Stomach smooth muscle (tissue), 2 donors: ENCODE measurements at regions not wholly inside any gene's neighbourhood (a gene's known extent, or its start where the extent isn't known, plus 50 kb on each side); places are given as distances from the start of the nearest gene placed in this dataset.

Experiments
- H3K27ac ChIP-seq: one replicate; pipeline ENCODE4 v1.7.0; 2013; ENCODE audit warnings: mild to moderate bottlenecking, low read length, inconsistent platforms
- H3K27me3 ChIP-seq, 2 donors: one replicate each; pipeline ENCODE4 v1.7.0; 2013; ENCODE audit warnings: low read length in 2 of 2; ENCODE audit not compliant: insufficient read depth in 2 of 2, control insufficient read depth in 1 of 2
- H3K36me3 ChIP-seq, 2 donors: one replicate each; pipeline ENCODE4 v1.7.0; 2013; ENCODE audit warnings: low read length in 2 of 2; ENCODE audit not compliant: control insufficient read depth in 2 of 2, insufficient read depth in 2 of 2
- H3K4me1 ChIP-seq: one replicate; pipeline ENCODE4 v1.7.0; 2013; ENCODE audit warnings: low read length; ENCODE audit not compliant: control insufficient read depth, insufficient read depth
- H3K4me3 ChIP-seq, 2 donors: one replicate each; pipeline ENCODE4 v1.7.0; 2013; ENCODE audit warnings: low read length in 2 of 2
- H3K9ac ChIP-seq, 2 donors: one replicate each; pipeline ENCODE4 v1.7.0; 2013; ENCODE audit warnings: low read length in 2 of 2, mild to moderate bottlenecking in 1 of 2
- H3K9me3 ChIP-seq, 2 donors: one replicate each; pipeline ENCODE4 v1.7.0; 2013; ENCODE audit warnings: low read length in 2 of 2; ENCODE audit not compliant: control insufficient read depth in 2 of 2
- donor health status: healthy.
- donor health status: Pancreatic carcinoma.

DNA sequence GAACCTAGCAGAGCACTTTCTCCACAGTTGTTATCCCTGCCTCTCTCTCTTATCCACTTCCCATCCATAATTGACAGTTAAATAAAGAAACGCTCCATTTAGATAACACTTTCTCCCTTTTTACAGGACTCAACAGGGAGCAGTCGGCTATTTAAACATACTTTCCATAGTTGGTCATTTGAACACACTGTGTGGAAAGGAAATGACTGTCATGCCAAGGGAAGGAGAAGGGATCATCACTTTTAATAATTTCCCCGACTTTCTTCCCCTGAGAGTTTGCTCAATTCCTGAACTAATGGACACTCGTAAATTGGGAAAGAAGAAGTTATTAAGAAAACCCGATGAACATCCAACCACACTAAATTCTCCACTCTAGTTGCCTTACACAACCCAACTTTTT lies 400.8 kb upstream of the PTGER4 start:
- H3K4me3 ChIP-seq = no peak overlapping the region
- no peaks in the 10 kb centered on the region for H3K27me3 ChIP-seq
- no peaks in the 10 kb centered on the region for H3K36me3 ChIP-seq
- no peak overlapping the region for H3K9ac ChIP-seq
- H3K27ac ChIP-seq = no peak overlapping the region
- no peaks in the 10 kb centered on the region for H3K9me3 ChIP-seq
- no peaks in the 10 kb centered on the region for H3K4me1 ChIP-seq

DNA sequence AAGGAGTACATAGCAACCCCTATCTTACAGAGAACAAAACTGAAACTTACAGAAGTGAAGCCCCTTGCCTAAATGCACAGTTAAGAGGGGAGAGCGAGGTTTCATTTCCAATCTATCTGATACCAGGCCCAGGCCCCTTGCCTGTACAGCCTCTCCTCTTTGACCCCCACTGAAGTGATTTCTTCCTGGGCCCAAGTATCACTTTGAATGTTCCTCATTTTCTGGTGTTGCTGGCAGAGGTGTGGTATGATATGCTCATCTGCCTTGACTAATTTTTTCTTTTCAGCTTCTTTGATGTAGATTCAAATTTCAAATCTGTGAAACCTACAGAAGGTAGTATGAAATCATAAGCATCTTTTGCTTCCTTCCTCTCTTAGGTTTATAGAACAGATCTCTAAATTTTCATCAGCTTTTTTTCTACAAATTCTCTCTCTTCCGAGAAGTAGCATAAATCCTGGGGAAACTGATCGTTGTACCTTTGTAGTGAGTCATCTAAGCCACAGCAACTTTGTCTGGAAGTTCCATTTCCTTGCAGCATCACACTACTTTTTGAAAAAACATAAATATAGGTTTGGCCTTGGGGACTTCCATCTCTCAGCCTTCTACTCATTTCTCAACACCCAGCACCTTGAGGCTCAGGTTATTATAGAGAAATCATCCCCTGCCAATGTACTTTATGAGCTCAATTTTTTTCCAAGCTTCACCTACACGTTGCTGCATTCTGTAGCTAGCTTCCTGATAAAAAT lies 402.4 kb upstream of the PTGER4 start:
- Histone ChIP-seq H3K9ac (no peak overlapping the region), H3K27ac (no peak overlapping the region), H3K4me1 (no peaks in the 10 kb centered on the region), H3K27me3 (no peaks in the 10 kb centered on the region), H3K9me3 (no peaks in the 10 kb centered on the region), H3K4me3 (no peak overlapping the region), H3K36me3 (no peaks in the 10 kb centered on the region)

DNA sequence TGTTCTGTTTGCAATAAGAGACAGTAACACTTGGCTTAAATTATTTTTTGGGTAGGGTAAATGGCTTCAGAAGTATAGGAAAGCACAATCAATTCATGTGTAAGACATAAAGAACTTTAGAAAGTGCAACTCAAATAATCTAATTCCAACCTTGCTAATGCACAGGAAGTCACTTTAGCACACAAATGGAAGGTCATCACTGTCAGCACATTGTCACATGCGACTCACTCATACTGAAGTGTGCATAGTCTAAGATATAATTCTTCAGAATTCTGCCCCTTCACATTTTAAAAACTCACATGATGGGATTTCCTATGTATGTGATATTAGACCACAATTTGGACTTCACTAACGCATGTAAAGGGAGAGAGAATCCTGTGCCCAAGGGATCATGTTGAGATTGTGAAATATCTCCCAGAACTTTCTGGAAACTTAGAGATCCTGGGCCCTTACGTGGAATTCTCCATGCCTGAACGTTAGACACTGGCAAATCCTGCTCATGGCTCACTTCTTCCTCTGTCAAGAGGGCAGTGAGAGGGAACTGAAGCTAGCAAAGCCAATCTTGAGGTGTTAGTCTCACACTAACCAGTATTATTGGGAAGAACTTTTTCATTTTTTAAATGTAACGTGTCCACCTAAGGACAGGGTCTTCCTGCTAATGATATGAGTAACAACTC lies 403.2 kb upstream of the PTGER4 start:
- Histone ChIP-seq H3K27me3 (no peaks in the 10 kb centered on the region), H3K27ac (no peak overlapping the region), H3K4me3 (no peak overlapping the region), H3K36me3 (no peaks in the 10 kb centered on the region), H3K9me3 (no peaks in the 10 kb centered on the region), H3K9ac (no peak overlapping the region), H3K4me1 (no peaks in the 10 kb centered on the region)

DNA sequence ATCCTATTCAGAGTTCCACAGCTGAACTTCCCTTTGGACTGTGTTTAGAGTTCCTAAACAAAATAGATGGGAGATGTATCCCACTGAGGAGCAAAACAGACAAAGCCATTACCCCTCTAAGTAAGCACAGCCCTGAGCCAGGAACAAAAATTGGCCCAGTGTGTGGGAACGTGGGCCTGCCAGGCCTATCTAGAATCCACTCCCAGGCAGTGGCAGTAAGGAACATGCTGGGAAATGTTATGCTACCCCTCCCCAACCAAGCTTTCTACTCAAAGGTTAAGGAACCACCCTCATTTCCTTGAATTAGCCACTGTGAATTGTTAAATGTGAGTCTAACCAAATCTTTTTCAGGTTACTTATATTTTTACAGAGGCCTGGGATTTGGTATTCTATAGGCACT lies 405.1 kb upstream of the PTGER4 start:
- Histone ChIP-seq H3K27me3 (no peaks in the 10 kb centered on the region), H3K4me3 (no peak overlapping the region), H3K4me1 (no peaks in the 10 kb centered on the region), H3K27ac (no peak overlapping the region), H3K9me3 (no peaks in the 10 kb centered on the region), H3K36me3 (no peaks in the 10 kb centered on the region), H3K9ac (no peak overlapping the region)

DNA sequence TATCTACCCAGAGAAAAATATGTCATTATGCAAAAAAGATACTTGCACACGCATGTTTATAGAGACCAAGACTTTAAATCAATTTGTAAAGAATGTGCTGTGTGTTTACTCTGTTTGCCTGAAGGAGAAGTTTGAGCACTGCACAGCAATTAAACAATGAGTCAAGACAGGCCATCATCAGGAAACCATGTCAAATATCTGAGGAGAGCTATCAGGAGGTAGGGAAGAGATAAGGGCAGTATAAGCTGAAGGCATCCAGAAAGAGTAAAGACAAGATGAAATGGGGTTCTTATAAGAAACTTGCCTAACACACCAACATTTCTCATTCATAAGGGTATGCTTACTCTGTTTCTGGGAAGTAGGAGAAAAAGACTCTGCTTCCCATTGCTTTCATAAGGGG lies 405.8 kb upstream of the PTGER4 start:
- no peak overlapping the region for H3K9ac ChIP-seq
- no peak overlapping the region for H3K27ac ChIP-seq
- H3K4me1 ChIP-seq = no peaks in the 10 kb centered on the region
- H3K36me3 ChIP-seq = no peaks in the 10 kb centered on the region
- no peaks in the 10 kb centered on the region for H3K27me3 ChIP-seq
- H3K9me3 ChIP-seq = no peaks in the 10 kb centered on the region
- H3K4me3 ChIP-seq = no peak overlapping the region

DNA sequence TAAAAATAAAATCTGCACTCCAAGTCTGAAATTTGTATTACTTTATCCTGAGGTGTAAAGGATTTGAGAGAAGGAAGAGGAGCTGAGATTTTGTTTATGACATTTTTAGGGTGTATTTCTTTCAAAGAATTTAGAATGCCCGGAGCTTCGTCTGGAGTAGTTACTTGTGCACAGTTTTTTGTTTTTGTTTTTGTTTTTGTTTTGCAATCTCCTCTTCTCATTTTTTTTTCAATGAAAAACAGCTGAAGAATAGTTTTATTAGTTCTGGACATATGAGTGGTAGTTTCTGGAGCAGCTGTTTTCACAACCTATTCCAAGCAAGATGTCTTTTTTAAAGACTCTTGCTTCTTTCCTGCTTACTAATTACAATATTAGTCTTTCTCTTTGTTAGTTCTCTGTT lies 408.2 kb upstream of the PTGER4 start:
- H3K4me3 ChIP-seq = no peak overlapping the region
- H3K27ac ChIP-seq = no peak overlapping the region
- no peak overlapping the region for H3K9ac ChIP-seq
- H3K36me3 ChIP-seq = no peaks in the 10 kb centered on the region
- H3K27me3 ChIP-seq = no peaks in the 10 kb centered on the region
- no peaks in the 10 kb centered on the region for H3K4me1 ChIP-seq
- H3K9me3 ChIP-seq = no peaks in the 10 kb centered on the region

DNA sequence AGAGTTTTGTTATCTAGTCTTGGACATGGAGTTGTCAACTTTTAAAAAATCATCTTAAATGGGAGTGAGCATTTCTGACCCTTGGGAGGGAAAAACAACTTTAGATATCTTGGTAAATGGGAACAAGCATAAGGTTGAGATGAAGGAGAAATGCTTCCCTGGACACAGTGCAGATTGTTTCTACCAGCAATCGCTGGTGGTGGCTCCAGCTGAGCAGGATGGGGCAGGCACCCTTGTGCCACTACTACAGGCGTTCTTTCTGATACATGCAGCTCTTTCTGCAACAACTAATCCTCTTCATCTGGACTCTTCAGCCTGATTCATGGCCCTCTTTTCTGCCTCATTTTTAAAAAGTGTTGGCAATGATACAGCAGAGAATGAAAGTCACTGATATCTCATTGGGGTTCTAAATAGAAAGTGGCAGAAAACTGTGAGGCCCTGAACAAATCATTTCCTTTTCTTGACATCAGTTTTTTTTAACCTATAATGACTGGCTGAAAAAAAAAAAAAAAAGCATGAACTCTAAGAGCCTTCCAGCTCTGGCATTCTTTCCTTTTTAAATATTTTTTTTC lies 409.4 kb upstream of the PTGER4 start:
- H3K27ac ChIP-seq = no peak overlapping the region
- no peaks in the 10 kb centered on the region for H3K27me3 ChIP-seq
- H3K9me3 ChIP-seq = no peaks in the 10 kb centered on the region
- no peaks in the 10 kb centered on the region for H3K36me3 ChIP-seq
- H3K4me1 ChIP-seq = no peaks in the 10 kb centered on the region
- no peak overlapping the region for H3K9ac ChIP-seq
- no peak overlapping the region for H3K4me3 ChIP-seq

DNA sequence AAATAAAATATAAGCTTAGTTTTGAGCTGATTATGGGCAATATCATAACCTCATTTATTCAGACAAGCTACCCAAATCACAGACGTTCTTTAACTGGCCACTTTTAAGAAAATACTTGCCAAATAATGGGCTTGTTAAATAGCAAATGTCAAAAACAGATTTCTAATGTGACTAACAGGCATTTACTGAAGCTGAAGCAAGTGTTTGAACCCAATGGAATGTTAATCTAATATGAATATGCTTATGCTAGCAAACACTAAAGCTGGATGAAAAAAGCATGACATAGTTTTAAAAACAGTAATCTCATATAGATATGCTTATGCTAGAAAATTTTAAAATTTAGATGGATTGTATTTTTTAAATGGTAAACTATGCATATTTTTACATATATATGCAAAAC lies 411.6 kb upstream of the PTGER4 start:
- H3K4me3 ChIP-seq = no peak overlapping the region
- no peaks in the 10 kb centered on the region for H3K4me1 ChIP-seq
- H3K27me3 ChIP-seq = no peaks in the 10 kb centered on the region
- H3K27ac ChIP-seq = no peak overlapping the region
- no peaks in the 10 kb centered on the region for H3K36me3 ChIP-seq
- no peaks in the 10 kb centered on the region for H3K9me3 ChIP-seq
- no peak overlapping the region for H3K9ac ChIP-seq

DNA sequence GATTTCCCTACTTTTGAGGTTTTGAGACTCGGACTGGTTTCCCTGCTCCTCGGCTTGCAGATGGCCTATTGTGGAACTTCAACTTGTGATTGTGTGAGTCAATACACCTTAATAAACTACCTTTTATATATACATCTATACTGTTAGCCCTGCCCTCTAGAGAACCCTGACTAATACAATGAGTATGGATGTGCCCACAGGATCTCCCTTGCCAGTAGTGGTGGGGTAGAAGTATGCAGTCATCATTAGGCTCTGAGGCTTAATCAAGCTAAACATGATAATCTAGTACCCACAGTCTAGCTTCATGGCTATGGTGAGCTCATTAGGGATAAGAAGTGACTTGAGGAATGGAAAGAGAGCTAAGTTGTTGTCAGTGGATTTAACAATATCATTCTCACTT lies 412.8 kb upstream of the PTGER4 start:
- H3K9ac ChIP-seq = no peak overlapping the region
- H3K27me3 ChIP-seq = no peaks in the 10 kb centered on the region
- no peaks in the 10 kb centered on the region for H3K4me1 ChIP-seq
- H3K4me3 ChIP-seq = no peak overlapping the region
- H3K36me3 ChIP-seq = no peaks in the 10 kb centered on the region
- H3K27ac ChIP-seq = no peak overlapping the region
- H3K9me3 ChIP-seq = no peaks in the 10 kb centered on the region

DNA sequence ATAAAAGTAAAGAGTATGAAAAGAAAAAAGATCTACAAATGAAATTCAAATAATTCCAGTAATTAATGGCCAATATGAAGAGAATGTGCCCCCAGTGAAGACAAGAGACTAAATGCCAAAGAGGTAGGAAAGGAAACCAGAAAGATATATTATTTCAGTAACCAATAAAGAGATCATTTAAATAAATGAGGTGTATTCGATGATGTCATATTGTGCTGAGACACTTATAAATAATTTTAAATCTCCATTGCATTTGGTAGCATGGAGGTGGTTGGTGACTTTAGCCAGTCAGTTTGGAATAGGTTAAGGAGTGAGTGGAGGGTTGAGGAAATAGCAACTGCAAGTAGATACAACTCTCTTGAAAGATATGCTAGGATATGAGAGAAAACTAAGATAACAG lies 417.7 kb upstream of the PTGER4 start:
- no peak overlapping the region for H3K9ac ChIP-seq
- no peaks in the 10 kb centered on the region for H3K9me3 ChIP-seq
- H3K4me3 ChIP-seq = no peak overlapping the region
- H3K27me3 ChIP-seq = no peaks in the 10 kb centered on the region
- H3K4me1 ChIP-seq = no peaks in the 10 kb centered on the region
- no peaks in the 10 kb centered on the region for H3K36me3 ChIP-seq
- no peak overlapping the region for H3K27ac ChIP-seq

DNA sequence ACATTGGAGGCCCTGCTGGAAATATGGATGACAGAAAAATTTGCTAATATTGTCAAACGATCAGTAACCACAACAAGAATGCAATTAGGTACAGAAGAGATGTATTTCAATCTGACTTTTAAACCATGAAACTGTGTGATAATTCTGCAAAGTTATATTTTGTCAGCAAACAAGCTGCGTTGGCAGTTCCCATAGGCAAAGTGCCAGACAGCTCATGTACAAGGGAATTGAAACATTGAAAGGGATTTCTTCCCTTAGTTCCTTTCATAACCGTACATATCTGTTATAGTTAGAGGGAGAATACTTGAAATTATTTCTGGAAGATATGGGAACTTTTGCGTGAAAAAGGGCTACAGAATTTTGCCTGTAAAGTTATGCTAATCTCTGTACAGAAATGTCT lies 419.4 kb upstream of the PTGER4 start:
- Histone ChIP-seq H3K9me3 (no peaks in the 10 kb centered on the region), H3K27me3 (no peaks in the 10 kb centered on the region), H3K27ac (no peak overlapping the region), H3K4me1 (no peaks in the 10 kb centered on the region), H3K4me3 (no peak overlapping the region), H3K9ac (no peak overlapping the region), H3K36me3 (no peaks in the 10 kb centered on the region)
